ENCODE measurements at regions not wholly inside any gene's neighbourhood (a gene's known extent, or its start where the extent isn't known, plus 50 kb on each side); places are given as distances from the start of the nearest gene placed in this dataset.

DNA sequence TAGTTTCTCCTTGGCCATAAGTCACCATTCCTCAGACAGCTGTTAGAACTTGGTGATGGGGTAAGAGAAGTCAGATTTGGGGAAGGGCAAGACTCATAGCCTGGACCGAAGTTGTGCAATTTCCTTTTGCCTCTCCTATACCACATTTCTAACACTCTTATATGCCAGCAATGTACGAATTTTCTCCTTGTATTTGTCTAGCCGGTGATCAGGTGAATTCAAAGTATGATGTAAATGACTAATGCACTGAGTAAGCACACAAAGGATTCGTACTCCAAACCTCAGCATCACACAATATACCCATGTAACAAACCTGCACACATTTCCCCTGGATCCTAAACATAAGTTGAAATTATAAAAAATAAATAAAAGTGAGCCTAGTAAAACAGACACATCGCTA, 1143.5 kb upstream of the CELF4 start:
- CTCF ChIA-PET, result no interaction called here
- peaks cover 0 to 3% (median 0%) of the 10 kb centered on the region in 4 experiments for H3K36me3 ChIP-seq (ENCODE audit: control insufficient read depth in 4 of 4, insufficient read depth in 4 of 4, low read length in 3 of 4)
- no peak for DNase-seq
- H3K4me1 ChIP-seq (ENCODE audit: control extremely low read depth in 1 of 4, control insufficient read depth in 4 of 4, insufficient read depth in 4 of 4, low read length in 3 of 4), result no peaks in the 10 kb centered on the region
- peaks cover 0 to 8% (median 0%) of the 10 kb centered on the region in 5 experiments for H3K9me3 ChIP-seq (ENCODE audit: control extremely low read depth in 1 of 5, control insufficient read depth in 4 of 5, insufficient read depth in 2 of 5, low read depth in 1 of 5, low read length in 4 of 5)
- no CpG with 5 or more reads among the region's 5 CpGs for WGBS (ENCODE audit: insufficient coverage)
- POLR2A ChIA-PET, result no interaction called here
- H3K27me3 ChIP-seq (replicated peaks in 2 of 5; ENCODE audit: control insufficient read depth in 4 of 5, insufficient read depth in 5 of 5, low read length in 4 of 5), result no peaks in the 10 kb centered on the region
- H3K4me3 ChIP-seq (ENCODE audit: control insufficient read depth in 1 of 7, extremely low read depth in 1 of 7, insufficient read depth in 4 of 7, low read depth in 2 of 7, low read length in 6 of 7), result no peak overlapping the region
- H3K27ac ChIP-seq (ENCODE audit: insufficient read depth in 1 of 2, low read depth in 1 of 2, low read length in 2 of 2, poor library complexity in 1 of 2, severe bottlenecking in 2 of 2), result no peak overlapping the region

DNA sequence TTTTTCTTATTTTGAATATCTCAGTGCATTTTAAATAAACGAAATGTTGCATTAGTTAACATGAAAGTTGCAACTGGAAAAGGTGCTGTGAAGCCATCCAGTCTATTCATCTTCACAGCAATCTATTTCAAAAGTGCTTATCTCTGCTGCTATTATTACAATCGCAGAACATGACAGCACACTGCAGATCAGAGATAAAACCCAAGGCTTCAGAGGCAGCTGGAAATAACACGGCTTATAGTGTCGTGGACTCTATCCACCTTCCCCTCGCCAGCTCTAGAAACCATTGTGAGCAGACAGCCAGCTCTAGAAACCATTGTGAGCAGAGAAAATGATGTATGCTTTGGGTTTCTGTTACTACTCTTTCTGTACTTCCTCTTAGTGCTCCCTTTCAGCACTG, 1140.8 kb upstream of the CELF4 start:
- ChIA-PET CTCF (no interaction called here), POLR2A (no interaction called here)
- H3K27ac ChIP-seq (ENCODE audit: insufficient read depth in 1 of 2, low read depth in 1 of 2, low read length in 2 of 2, poor library complexity in 1 of 2, severe bottlenecking in 2 of 2), result no peak overlapping the region
- 64% methylated on average over 4 of the region's 5 CpGs for WGBS (ENCODE audit: insufficient coverage)
- peaks cover 0 to 3% (median 0%) of the 10 kb centered on the region in 4 experiments for H3K36me3 ChIP-seq (ENCODE audit: control insufficient read depth in 4 of 4, insufficient read depth in 4 of 4, low read length in 3 of 4)
- no peak overlapping the region for H3K4me3 ChIP-seq (ENCODE audit: control insufficient read depth in 1 of 7, extremely low read depth in 1 of 7, insufficient read depth in 4 of 7, low read depth in 2 of 7, low read length in 6 of 7)
- no peaks in the 10 kb centered on the region for H3K27me3 ChIP-seq (replicated peaks in 2 of 5; ENCODE audit: control insufficient read depth in 4 of 5, insufficient read depth in 5 of 5, low read length in 4 of 5)
- no peak for DNase-seq
- H3K4me1 ChIP-seq (ENCODE audit: control extremely low read depth in 1 of 4, control insufficient read depth in 4 of 4, insufficient read depth in 4 of 4, low read length in 3 of 4), result no peaks in the 10 kb centered on the region
- peaks cover 0 to 8% (median 2%) of the 10 kb centered on the region in 5 experiments for H3K9me3 ChIP-seq (ENCODE audit: control extremely low read depth in 1 of 5, control insufficient read depth in 4 of 5, insufficient read depth in 2 of 5, low read depth in 1 of 5, low read length in 4 of 5)

DNA sequence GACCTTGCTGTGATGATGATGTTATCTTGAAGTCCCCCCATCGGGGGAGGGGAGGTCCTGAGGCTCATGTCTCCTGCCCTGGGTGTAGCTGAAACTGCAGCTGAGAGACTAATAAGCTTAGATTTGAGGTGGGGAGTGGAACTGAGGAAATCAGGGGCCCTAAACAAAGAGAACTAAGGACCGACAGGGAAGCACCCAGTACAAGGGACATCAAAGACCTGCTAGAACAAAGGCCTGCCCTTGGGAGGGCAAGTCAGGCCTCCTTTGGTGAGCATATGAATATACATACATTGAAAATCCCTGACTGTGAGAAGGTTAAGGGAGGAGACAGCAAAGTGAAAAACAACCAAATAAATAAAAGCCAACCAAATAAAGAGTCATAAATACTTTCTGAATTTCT, 1132.5 kb upstream of the CELF4 start:
- Histone ChIP-seq H3K4me3 (ENCODE audit: control insufficient read depth in 1 of 7, extremely low read depth in 1 of 7, insufficient read depth in 4 of 7, low read depth in 2 of 7, low read length in 6 of 7) (no peak overlapping the region), H3K36me3 (ENCODE audit: control insufficient read depth in 4 of 4, insufficient read depth in 4 of 4, low read length in 3 of 4) (no peaks in the 10 kb centered on the region), H3K9me3 (ENCODE audit: control extremely low read depth in 1 of 5, control insufficient read depth in 4 of 5, insufficient read depth in 2 of 5, low read depth in 1 of 5, low read length in 4 of 5) (peaks cover 0 to 7% (median 0%) of the 10 kb centered on the region in 5 experiments), H3K4me1 (ENCODE audit: control extremely low read depth in 1 of 4, control insufficient read depth in 4 of 4, insufficient read depth in 4 of 4, low read length in 3 of 4) (peaks cover 0 to 4% (median 1%) of the 10 kb centered on the region in 4 experiments), H3K27ac (ENCODE audit: insufficient read depth in 1 of 2, low read depth in 1 of 2, low read length in 2 of 2, poor library complexity in 1 of 2, severe bottlenecking in 2 of 2) (no peak overlapping the region), H3K27me3 (replicated peaks in 2 of 5; ENCODE audit: control insufficient read depth in 4 of 5, insufficient read depth in 5 of 5, low read length in 4 of 5) (no peaks in the 10 kb centered on the region)
- no CpG with 5 or more reads among the region's 2 CpGs for WGBS (ENCODE audit: insufficient coverage)
- POLR2A ChIA-PET, result no interaction called here
- DNase-seq, result no peak
- CTCF ChIA-PET, result no interaction called here

DNA sequence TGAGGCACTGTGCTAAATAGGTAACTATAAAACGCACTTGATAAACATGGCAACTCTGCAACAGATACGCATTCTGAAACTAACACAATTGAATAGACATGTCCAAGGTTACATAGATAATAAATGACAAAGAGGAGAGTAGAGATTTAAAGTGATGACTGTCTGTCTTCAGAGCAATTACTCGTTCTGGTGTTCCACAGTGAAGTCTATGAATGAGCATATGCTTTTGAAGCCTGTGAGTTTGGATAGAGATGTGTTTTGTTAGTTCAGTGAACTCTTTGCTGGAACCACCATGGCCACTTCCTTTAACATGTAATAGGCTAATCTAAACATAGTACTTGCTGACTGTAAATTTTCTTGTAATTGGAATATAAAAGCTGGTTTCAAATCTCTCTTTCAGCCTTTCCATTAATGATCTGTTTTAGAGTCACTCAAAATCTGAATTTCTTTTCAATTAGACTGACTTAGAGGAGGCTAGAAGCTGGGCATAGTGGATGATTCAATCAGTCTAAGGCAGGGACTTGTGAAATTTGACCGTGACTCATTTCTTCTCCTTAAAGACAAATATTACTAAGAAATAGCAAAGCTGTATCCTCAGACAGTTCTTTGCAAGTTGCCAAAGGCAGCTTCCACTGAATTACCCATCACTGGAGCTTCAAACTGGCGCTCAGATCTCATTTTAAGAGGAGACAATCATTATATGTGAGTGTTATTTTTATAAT, 1130.1 kb upstream of the CELF4 start:
- DNase-seq, result peak in 2 of 3 donors; percentile 17 to 20
- H3K27ac ChIP-seq (ENCODE audit: insufficient read depth in 1 of 2, low read depth in 1 of 2, low read length in 2 of 2, poor library complexity in 1 of 2, severe bottlenecking in 2 of 2), result no peak overlapping the region
- no peak overlapping the region for H3K4me3 ChIP-seq (ENCODE audit: control insufficient read depth in 1 of 7, extremely low read depth in 1 of 7, insufficient read depth in 4 of 7, low read depth in 2 of 7, low read length in 6 of 7)
- peaks cover 0 to 11% (median 6%) of the 10 kb centered on the region in 4 experiments for H3K4me1 ChIP-seq (ENCODE audit: control extremely low read depth in 1 of 4, control insufficient read depth in 4 of 4, insufficient read depth in 4 of 4, low read length in 3 of 4)
- 90% methylated on average over 4 of the region's 5 CpGs for WGBS (ENCODE audit: insufficient coverage)
- H3K9me3 ChIP-seq (ENCODE audit: control extremely low read depth in 1 of 5, control insufficient read depth in 4 of 5, insufficient read depth in 2 of 5, low read depth in 1 of 5, low read length in 4 of 5), result no peaks in the 10 kb centered on the region
- no peaks in the 10 kb centered on the region for H3K27me3 ChIP-seq (replicated peaks in 2 of 5; ENCODE audit: control insufficient read depth in 4 of 5, insufficient read depth in 5 of 5, low read length in 4 of 5)
- ChIA-PET POLR2A (no interaction called here), CTCF (interaction anchor here (0.6 to 1.4 kb wide), 2 partner anchors 50 to 466 kb away, joined by 3 to 4 read pairs; no protein-coding TSS in a partner anchor)
- H3K36me3 ChIP-seq (ENCODE audit: control insufficient read depth in 4 of 4, insufficient read depth in 4 of 4, low read length in 3 of 4), result no peaks in the 10 kb centered on the region

DNA sequence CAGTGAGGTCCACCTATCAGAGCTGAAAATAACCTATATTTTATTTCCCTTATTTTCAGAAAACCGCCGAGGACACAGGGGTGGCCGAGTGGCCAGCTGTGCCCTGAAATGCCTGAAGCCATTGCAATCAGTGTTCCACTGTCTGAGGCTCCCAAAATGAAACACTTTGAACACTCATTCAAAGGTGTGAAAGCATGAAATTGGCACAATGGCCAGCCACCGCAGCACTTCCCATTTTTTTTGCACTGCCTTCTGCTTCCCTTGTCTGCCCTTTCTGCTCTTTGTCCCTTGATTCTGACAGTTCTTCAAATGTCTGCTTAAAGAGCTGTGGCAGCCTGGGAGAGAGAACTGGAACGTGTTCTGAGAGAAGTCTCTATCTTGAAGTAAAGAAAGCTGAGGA, 1127.5 kb upstream of the CELF4 start:
- CTCF ChIA-PET, result no interaction called here
- peak; percentile 22 to 77 (median 71) for DNase-seq
- Histone ChIP-seq H3K9me3 (ENCODE audit: control extremely low read depth in 1 of 5, control insufficient read depth in 4 of 5, insufficient read depth in 2 of 5, low read depth in 1 of 5, low read length in 4 of 5) (peaks cover 0 to under 1% (median 0%) of the 10 kb centered on the region in 5 experiments), H3K36me3 (ENCODE audit: control insufficient read depth in 4 of 4, insufficient read depth in 4 of 4, low read length in 3 of 4) (no peaks in the 10 kb centered on the region), H3K27ac (ENCODE audit: insufficient read depth in 1 of 2, low read depth in 1 of 2, low read length in 2 of 2, poor library complexity in 1 of 2, severe bottlenecking in 2 of 2) (no peak overlapping the region), H3K4me3 (ENCODE audit: control insufficient read depth in 1 of 7, extremely low read depth in 1 of 7, insufficient read depth in 4 of 7, low read depth in 2 of 7, low read length in 6 of 7) (no peak overlapping the region), H3K4me1 (ENCODE audit: control extremely low read depth in 1 of 4, control insufficient read depth in 4 of 4, insufficient read depth in 4 of 4, low read length in 3 of 4) (peaks cover 0 to 17% (median 8%) of the 10 kb centered on the region in 4 experiments), H3K27me3 (replicated peaks in 2 of 5; ENCODE audit: control insufficient read depth in 4 of 5, insufficient read depth in 5 of 5, low read length in 4 of 5) (no peaks in the 10 kb centered on the region)
- 57% methylated on average over 5 of the region's 5 CpGs for WGBS (ENCODE audit: insufficient coverage)
- POLR2A ChIA-PET, result no interaction called here

DNA sequence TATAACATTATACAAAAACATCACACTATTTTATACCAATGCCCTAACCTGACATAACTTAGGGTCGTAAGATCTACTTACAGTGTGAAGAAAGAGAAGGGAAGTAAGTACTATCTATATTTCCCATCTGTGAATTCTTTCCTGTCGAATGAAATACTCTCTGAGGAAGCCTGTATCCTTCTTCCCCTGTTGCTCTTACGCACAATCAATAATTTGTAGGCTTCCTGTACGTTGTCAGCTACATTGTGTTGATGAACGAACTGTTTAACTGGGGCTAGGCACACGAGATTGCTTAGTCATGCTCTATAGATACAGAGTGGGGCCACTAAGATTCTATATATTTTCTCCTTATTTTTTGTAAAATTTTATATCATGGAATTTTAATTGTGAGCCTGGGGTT, 1125.0 kb upstream of the CELF4 start:
- Histone ChIP-seq H3K27ac (ENCODE audit: insufficient read depth in 1 of 2, low read depth in 1 of 2, low read length in 2 of 2, poor library complexity in 1 of 2, severe bottlenecking in 2 of 2) (peak overlapping the region; percentile 91 to 93), H3K4me3 (ENCODE audit: control insufficient read depth in 1 of 7, extremely low read depth in 1 of 7, insufficient read depth in 4 of 7, low read depth in 2 of 7, low read length in 6 of 7) (no peak overlapping the region), H3K4me1 (ENCODE audit: control extremely low read depth in 1 of 4, control insufficient read depth in 4 of 4, insufficient read depth in 4 of 4, low read length in 3 of 4) (peaks cover 0 to 17% (median 8%) of the 10 kb centered on the region in 4 experiments), H3K9me3 (ENCODE audit: control extremely low read depth in 1 of 5, control insufficient read depth in 4 of 5, insufficient read depth in 2 of 5, low read depth in 1 of 5, low read length in 4 of 5) (peaks cover 0 to 3% (median 0%) of the 10 kb centered on the region in 5 experiments), H3K27me3 (replicated peaks in 2 of 5; ENCODE audit: control insufficient read depth in 4 of 5, insufficient read depth in 5 of 5, low read length in 4 of 5) (no peaks in the 10 kb centered on the region), H3K36me3 (ENCODE audit: control insufficient read depth in 4 of 4, insufficient read depth in 4 of 4, low read length in 3 of 4) (no peaks in the 10 kb centered on the region)
- peak; percentile 78 to 97 (median 93) for DNase-seq
- no CpG with 5 or more reads among the region's 6 CpGs for WGBS (ENCODE audit: insufficient coverage)
- ChIA-PET POLR2A (no interaction called here), CTCF (no interaction called here)

DNA sequence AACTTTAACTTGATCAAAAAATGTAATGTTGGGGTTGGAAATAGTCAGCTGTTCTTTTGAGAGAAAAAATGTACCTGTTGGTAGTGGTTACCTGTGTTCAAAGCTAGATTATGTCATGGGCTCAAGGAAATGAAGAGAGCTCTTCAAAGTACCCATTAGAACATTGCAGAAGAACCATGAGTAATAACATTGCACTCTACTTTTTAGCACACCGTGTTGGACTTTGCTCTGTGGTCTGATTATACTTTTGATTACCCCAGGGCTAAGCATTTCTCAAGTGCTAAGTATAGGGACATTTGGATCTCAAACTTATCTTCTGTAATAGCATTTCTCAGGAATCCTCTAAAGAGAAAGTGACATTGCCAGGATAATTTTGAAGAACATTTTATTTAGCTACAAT, 1122.8 kb upstream of the CELF4 start:
- Histone ChIP-seq H3K4me1 (ENCODE audit: control extremely low read depth in 1 of 4, control insufficient read depth in 4 of 4, insufficient read depth in 4 of 4, low read length in 3 of 4) (peaks cover 0 to 17% (median 8%) of the 10 kb centered on the region in 4 experiments), H3K4me3 (ENCODE audit: control insufficient read depth in 1 of 7, extremely low read depth in 1 of 7, insufficient read depth in 4 of 7, low read depth in 2 of 7, low read length in 6 of 7) (no peak overlapping the region), H3K27me3 (replicated peaks in 2 of 5; ENCODE audit: control insufficient read depth in 4 of 5, insufficient read depth in 5 of 5, low read length in 4 of 5) (no peaks in the 10 kb centered on the region), H3K36me3 (ENCODE audit: control insufficient read depth in 4 of 4, insufficient read depth in 4 of 4, low read length in 3 of 4) (no peaks in the 10 kb centered on the region), H3K27ac (ENCODE audit: insufficient read depth in 1 of 2, low read depth in 1 of 2, low read length in 2 of 2, poor library complexity in 1 of 2, severe bottlenecking in 2 of 2) (no peak overlapping the region), H3K9me3 (ENCODE audit: control extremely low read depth in 1 of 5, control insufficient read depth in 4 of 5, insufficient read depth in 2 of 5, low read depth in 1 of 5, low read length in 4 of 5) (peaks cover 0 to 3% (median 0%) of the 10 kb centered on the region in 5 experiments)
- WGBS (ENCODE audit: insufficient coverage), result 83% methylated on average over 1 of the region's 1 CpG
- DNase-seq, result no peak
- ChIA-PET POLR2A (no interaction called here), CTCF (interaction anchor here (1.0 to 1.3 kb wide), 2 partner anchors 10 to 42 kb away, joined by 4 to 5 read pairs; no protein-coding TSS in a partner anchor)
